ENCODE measurements at regions not wholly inside any gene's neighbourhood (a gene's known extent, or its start where the extent isn't known, plus 50 kb on each side); places are given as distances from the start of the nearest gene placed in this dataset.

- no peak for TF ChIP-seq ZNF362 (tag by site-specific recombination; IDR thresholded peaks at IDR 0.05)
- TF ChIP-seq ZSCAN16 (tag by site-specific recombination; IDR thresholded peaks at IDR 0.05), result no peak
- no peak for TF ChIP-seq KLF7 (tag by site-specific recombination; IDR thresholded peaks at IDR 0.05; ENCODE audit: borderline replicate concordance)
Observed at GRCh38 chrX:25558137-25558536, 542.4 kb upstream of the ARX start (continued).

- ChIA-PET POLR2A (no interaction called here), CTCF (no interaction called here)
- no peak overlapping the region for H3K4me3 ChIP-seq (ENCODE audit: low read depth, low read length)
- no peaks in the 10 kb centered on the region for H3K9me3 ChIP-seq (ENCODE audit: control insufficient read depth, insufficient read depth, low read depth, low read length)
- no peak for TF ChIP-seq ZNF585B (tag by site-specific recombination; IDR thresholded peaks at IDR 0.05)
- TF ChIP-seq ZNF777 (tag by site-specific recombination; IDR thresholded peaks at IDR 0.05; ENCODE audit: borderline replicate concordance), result no peak
- no peaks in the 10 kb centered on the region for H3K4me1 ChIP-seq (ENCODE audit: control insufficient read depth, insufficient read depth, low read length)
- no peaks in the 10 kb centered on the region for H3K36me3 ChIP-seq (ENCODE audit: control insufficient read depth in 2 of 2, insufficient read depth in 1 of 2, low read length in 2 of 2)
- no peak overlapping the region for H3K27ac ChIP-seq (ENCODE audit: extremely low read depth, low read depth, low read length)
Observed at GRCh38 chrX:25561190-25561589, 545.4 kb upstream of the ARX start.

- Histone ChIP-seq H3K4me3 (ENCODE audit: low read depth, low read length) (no peak overlapping the region), H3K36me3 (ENCODE audit: control insufficient read depth in 2 of 2, insufficient read depth in 1 of 2, low read length in 2 of 2) (no peaks in the 10 kb centered on the region), H3K4me1 (ENCODE audit: control insufficient read depth, insufficient read depth, low read length) (no peaks in the 10 kb centered on the region), H3K9me3 (ENCODE audit: control insufficient read depth, insufficient read depth, low read depth, low read length) (no peaks in the 10 kb centered on the region), H3K27ac (ENCODE audit: extremely low read depth, low read depth, low read length) (no peak overlapping the region)
- ChIA-PET CTCF (no interaction called here), POLR2A (no interaction called here)
- no peak for TF ChIP-seq ZNF626 (tag by site-specific recombination; IDR thresholded peaks at IDR 0.05)
- no peak for TF ChIP-seq ZNF121 (tag by site-specific recombination; IDR thresholded peaks at IDR 0.05)
- TF ChIP-seq ZNF112 (tag by site-specific recombination; IDR thresholded peaks at IDR 0.05), result no peak
Observed at GRCh38 chrX:25573631-25574030, 557.9 kb upstream of the ARX start.

- no peaks in the 10 kb centered on the region for H3K36me3 ChIP-seq (ENCODE audit: control insufficient read depth in 2 of 2, insufficient read depth in 1 of 2, low read length in 2 of 2)
- H3K27ac ChIP-seq (ENCODE audit: extremely low read depth, low read depth, low read length), result no peak overlapping the region
- TF ChIP-seq KLF10 (tag by site-specific recombination; IDR thresholded peaks at IDR 0.05) (no peak), ZNF830 (tag by site-specific recombination; IDR thresholded peaks at IDR 0.05; ENCODE audit: low read depth) (no peak), ZNF544 (tag by site-specific recombination; IDR thresholded peaks at IDR 0.05) (no peak), YY2 (tag by site-specific recombination; IDR thresholded peaks at IDR 0.05) (no peak), WT1 (tag by site-specific recombination; IDR thresholded peaks at IDR 0.05) (no peak), PBX3 (CRISPR knock-in tag; IDR thresholded peaks at IDR 0.05) (no peak)
- POLR2A ChIA-PET, result no interaction called here
- H3K4me3 ChIP-seq (ENCODE audit: low read depth, low read length), result no peak overlapping the region
- H3K4me1 ChIP-seq (ENCODE audit: control insufficient read depth, insufficient read depth, low read length), result no peaks in the 10 kb centered on the region
- CTCF ChIA-PET, result no interaction called here
- H3K9me3 ChIP-seq (ENCODE audit: control insufficient read depth, insufficient read depth, low read depth, low read length), result no peaks in the 10 kb centered on the region
Observed at GRCh38 chrX:25596921-25597320, 541.2 kb upstream of the MAGEB18 start.

- ChIA-PET CTCF (no interaction called here), POLR2A (no interaction called here)
- H3K9me3 ChIP-seq (ENCODE audit: control insufficient read depth, insufficient read depth, low read depth, low read length), result no peaks in the 10 kb centered on the region
- no peaks in the 10 kb centered on the region for H3K4me1 ChIP-seq (ENCODE audit: control insufficient read depth, insufficient read depth, low read length)
- no peak overlapping the region for H3K27ac ChIP-seq (ENCODE audit: extremely low read depth, low read depth, low read length)
- no peaks in the 10 kb centered on the region for H3K36me3 ChIP-seq (ENCODE audit: control insufficient read depth in 2 of 2, insufficient read depth in 1 of 2, low read length in 2 of 2)
- no peak overlapping the region for H3K4me3 ChIP-seq (ENCODE audit: low read depth, low read length)
- TF ChIP-seq ZBTB6 (tag by site-specific recombination; IDR thresholded peaks at IDR 0.05) (no peak), IKZF3 (tag by site-specific recombination; IDR thresholded peaks at IDR 0.05) (no peak), KLF16 (tag by site-specific recombination; IDR thresholded peaks at IDR 0.05) (no peak), PRDM6 (tag by site-specific recombination; IDR thresholded peaks at IDR 0.05) (no peak), MZF1 (tag by site-specific recombination; IDR thresholded peaks at IDR 0.05; ENCODE audit: borderline replicate concordance) (no peak), ZNF658 (tag by site-specific recombination; IDR thresholded peaks at IDR 0.05) (no peak), ZNF621 (tag by site-specific recombination; IDR thresholded peaks at IDR 0.05) (no peak)
Observed at GRCh38 chrX:25597551-25597950, 540.6 kb upstream of the MAGEB18 start.

Measured in HEK293 (cell line).